Neuronal stem cell (in vitro differentiated cells): ENCODE measurements at regions not wholly inside any gene's neighbourhood (a gene's known extent, or its start where the extent isn't known, plus 50 kb on each side); places are given as distances from the start of the nearest gene placed in this dataset.

Experiments
- DNase-seq: peaks from one replicate; pipeline ENCODE4 v3.0.0-alpha.2; 2013; ENCODE audit warnings: low spot score
- H2AFZ ChIP-seq: one replicate; pipeline ENCODE4 v1.6.1; 2013; ENCODE audit warnings: mild to moderate bottlenecking, low read length, inconsistent platforms
- H2AK5ac ChIP-seq: 2 replicates; pipeline ENCODE4 v1.6.1; 2013; ENCODE audit warnings: low read depth, mild to moderate bottlenecking, inconsistent platforms, low read length, moderate library complexity, mixed read lengths
- H2BK120ac ChIP-seq: 2 replicates; pipeline ENCODE4 v1.6.1; 2013; ENCODE audit warnings: low read depth, mild to moderate bottlenecking, inconsistent platforms, low read length, moderate library complexity, mixed read lengths
- H2BK12ac ChIP-seq: one replicate; pipeline ENCODE4 v1.6.1; 2013; ENCODE audit warnings: low read length, inconsistent platforms
- H2BK15ac ChIP-seq: 2 replicates; pipeline ENCODE4 v1.6.1; 2013; ENCODE audit warnings: mild to moderate bottlenecking, low read length, inconsistent platforms, mixed read lengths
- H2BK5ac ChIP-seq: one replicate; pipeline ENCODE4 v1.6.1; 2013; ENCODE audit warnings: inconsistent platforms, mild to moderate bottlenecking, low read length, moderate library complexity
- H3K14ac ChIP-seq: one replicate; pipeline ENCODE4 v1.6.1; 2013; ENCODE audit warnings: low read length, inconsistent platforms
- H3K18ac ChIP-seq: 2 replicates; pipeline ENCODE4 v1.6.1; 2013; ENCODE audit warnings: low read length, inconsistent platforms
- H3K23ac ChIP-seq: 2 replicates; pipeline ENCODE4 v1.6.1; 2013; ENCODE audit warnings: low read depth, mild to moderate bottlenecking, mixed read lengths, low read length, inconsistent platforms; ENCODE audit not compliant: poor library complexity
- H3K27ac ChIP-seq: replicated peaks from 3 replicates; pipeline ENCODE4 v1.5.1; 2013; ENCODE audit warnings: low read length, inconsistent platforms
- H3K27me3 ChIP-seq, 3 experiments: 2 replicates each; pipeline ENCODE4 v1.6.1; 2013; ENCODE audit warnings: low read length in 3 of 3, mild to moderate bottlenecking in 2 of 3, inconsistent platforms in 1 of 3, low read depth in 1 of 3, mixed read lengths in 1 of 3, moderate library complexity in 1 of 3; ENCODE audit not compliant: control insufficient read depth in 3 of 3, insufficient read depth in 3 of 3
- H3K36me3 ChIP-seq, 2 donors: replicated peaks in 1 of 2; 2 replicates each; pipeline ENCODE4 v1.6.1; 2013; ENCODE audit warnings: low read length in 2 of 2; ENCODE audit not compliant: control insufficient read depth in 2 of 2, insufficient read depth in 2 of 2
- H3K4ac ChIP-seq: 2 replicates; pipeline ENCODE4 v1.6.1; 2013; ENCODE audit warnings: inconsistent platforms, mild to moderate bottlenecking, low read length, moderate library complexity
- H3K4me1 ChIP-seq, 2 donors: 1 replicate in 1 of 2; 2 replicates in 1 of 2; pipeline ENCODE4 v1.6.1; 2013; ENCODE audit warnings: low read length in 2 of 2, low read depth in 1 of 2; ENCODE audit not compliant: control insufficient read depth in 2 of 2, insufficient read depth in 1 of 2
- H3K4me2 ChIP-seq: one replicate; pipeline ENCODE4 v1.6.1; 2013; ENCODE audit warnings: mild to moderate bottlenecking, low read length, inconsistent platforms; ENCODE audit not compliant: insufficient read depth, poor library complexity, severe bottlenecking
- H3K4me3 ChIP-seq, 2 donors: 2 replicates each; pipeline ENCODE4 v1.5.1; 2013; ENCODE audit warnings: low read length in 2 of 2, mild to moderate bottlenecking in 2 of 2, inconsistent platforms in 1 of 2, moderate library complexity in 1 of 2
- H3K79me1 ChIP-seq: one replicate; pipeline ENCODE4 v1.6.1; 2013; ENCODE audit warnings: low read depth, mild to moderate bottlenecking, inconsistent platforms, low read length, moderate library complexity
- H3K9ac ChIP-seq: one replicate; pipeline ENCODE4 v1.6.1; 2013; ENCODE audit warnings: mild to moderate bottlenecking, low read depth, low read length, inconsistent platforms; ENCODE audit not compliant: poor library complexity
- H3K9me3 ChIP-seq, 2 donors: replicated peaks in 1 of 2; 2 replicates each; pipeline versions ENCODE3 to v1.6.1; 2013; ENCODE audit warnings: low read length in 2 of 2, mild to moderate bottlenecking in 2 of 2, inconsistent platforms in 1 of 2, low read depth in 1 of 2, mixed read lengths in 1 of 2, moderate library complexity in 1 of 2; ENCODE audit not compliant: control insufficient read depth in 2 of 2, insufficient read depth in 1 of 2
- H4K8ac ChIP-seq: one replicate; pipeline ENCODE4 v1.6.1; 2013; ENCODE audit warnings: low read depth, mild to moderate bottlenecking, inconsistent platforms, low read length, moderate library complexity
- H4K91ac ChIP-seq: one replicate; pipeline ENCODE4 v1.6.1; 2013; ENCODE audit warnings: low read length, low read depth, mild to moderate bottlenecking, inconsistent platforms; ENCODE audit not compliant: poor library complexity
- WGBS, 2 donors: extraction: QIAGEN DNeasy Blood & Tissue Kit; methylation state at CpG; one replicate each; pipeline ENCODE4 v1.1.7; 2013; ENCODE audit warnings: missing lambda C conversion rate in 2 of 2, mixed read lengths in 1 of 2; ENCODE audit not compliant: insufficient read length in 2 of 2, insufficient replicate concordance in 1 of 2; ENCODE audit errors: extremely low coverage in 2 of 2; 5-methylcytosine and 5-hydroxymethylcytosine counted together

DNA sequence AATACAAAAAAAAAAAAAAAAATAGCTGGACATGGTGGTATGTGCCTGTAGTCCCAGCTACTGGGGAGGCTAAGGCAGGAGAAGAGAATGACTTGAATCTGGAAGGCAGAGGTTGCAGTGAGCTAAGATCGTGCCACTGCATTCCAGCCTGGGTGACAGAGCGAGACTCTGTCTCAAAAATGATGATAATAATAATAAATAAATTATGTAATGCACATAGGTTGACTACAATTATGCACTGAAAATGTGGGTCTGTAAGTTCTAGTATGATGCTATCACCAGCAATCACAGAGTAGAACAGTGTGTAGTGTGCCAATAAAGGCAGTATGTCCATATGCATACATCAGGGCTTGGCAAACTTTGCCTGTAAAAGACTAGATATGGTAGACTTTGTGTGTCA, 55.6 kb upstream of the MYCN start:
- no CpG with 5 or more reads among the region's 2 CpGs for WGBS, 2 donors
- DNase-seq, result no peak
- H4K8ac ChIP-seq, result no peak overlapping the region
- H3K27me3 ChIP-seq, result no peaks in the 10 kb centered on the region
- no peak overlapping the region for H2BK12ac ChIP-seq
- no peak overlapping the region for H3K4me3 ChIP-seq
- H3K4me2 ChIP-seq, result no peak overlapping the region
- H2BK15ac ChIP-seq, result no peak overlapping the region
- H3K36me3 ChIP-seq, result no peaks in the 10 kb centered on the region
- no peak overlapping the region for H4K91ac ChIP-seq
- H3K9ac ChIP-seq, result no peak overlapping the region
- H3K27ac ChIP-seq, result no peak overlapping the region
- H3K4me1 ChIP-seq, result peaks cover 0 to 10% of the 10 kb centered on the region in 2 donors
- no peak overlapping the region for H3K18ac ChIP-seq
- H2BK120ac ChIP-seq, result no peak overlapping the region
- H2BK5ac ChIP-seq, result no peak overlapping the region
- H3K9me3 ChIP-seq, result no peaks in the 10 kb centered on the region
- H3K79me1 ChIP-seq, result no peaks in the 10 kb centered on the region
- no peak overlapping the region for H2AK5ac ChIP-seq
- H3K23ac ChIP-seq, result no peak overlapping the region
- no peak overlapping the region for H3K14ac ChIP-seq
- no peak overlapping the region for H2AFZ ChIP-seq
- no peak overlapping the region for H3K4ac ChIP-seq

DNA sequence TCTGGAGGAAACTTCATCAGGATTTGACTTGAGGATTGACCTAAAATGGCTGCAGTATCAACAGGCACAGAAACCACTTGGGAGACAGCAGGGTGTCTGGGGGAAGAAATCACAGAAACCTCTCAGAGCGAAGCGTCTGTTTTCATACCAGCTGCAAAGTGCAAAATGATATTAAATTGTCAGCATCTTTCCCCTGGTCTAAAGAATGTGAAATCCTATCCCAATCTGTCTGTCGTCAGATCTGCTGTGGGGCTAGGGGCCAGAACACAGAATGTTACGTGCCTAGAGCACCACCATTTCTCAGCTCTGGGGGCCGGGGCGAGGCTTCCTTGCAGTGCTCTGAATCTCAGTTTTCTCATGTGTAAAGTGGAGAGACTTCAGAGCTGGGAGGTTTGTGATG, 54.1 kb upstream of the MYCN start:
- H3K79me1 ChIP-seq, result no peaks in the 10 kb centered on the region
- H2BK15ac ChIP-seq, result no peak overlapping the region
- DNase-seq, result no peak
- H2BK5ac ChIP-seq, result no peak overlapping the region
- H3K27me3 ChIP-seq, result no peaks in the 10 kb centered on the region
- WGBS, 2 donors, result no CpG with 5 or more reads among the region's 6 CpGs
- H3K4me2 ChIP-seq, result no peak overlapping the region
- no peak overlapping the region for H4K91ac ChIP-seq
- no peak overlapping the region for H2AFZ ChIP-seq
- H3K4me1 ChIP-seq, result peaks cover 5 to 14% of the 10 kb centered on the region in 2 donors
- H3K27ac ChIP-seq, result no peak overlapping the region
- peak overlapping the region; percentile 42 for H3K18ac ChIP-seq
- H3K4me3 ChIP-seq, result no peak overlapping the region
- no peak overlapping the region for H3K9ac ChIP-seq
- H2BK12ac ChIP-seq, result no peak overlapping the region
- H3K36me3 ChIP-seq, result no peaks in the 10 kb centered on the region
- H3K4ac ChIP-seq, result no peak overlapping the region
- no peak overlapping the region for H2AK5ac ChIP-seq
- no peak overlapping the region for H2BK120ac ChIP-seq
- H3K9me3 ChIP-seq, result no peaks in the 10 kb centered on the region
- no peak overlapping the region for H4K8ac ChIP-seq
- no peak overlapping the region for H3K23ac ChIP-seq
- no peak overlapping the region for H3K14ac ChIP-seq

DNA sequence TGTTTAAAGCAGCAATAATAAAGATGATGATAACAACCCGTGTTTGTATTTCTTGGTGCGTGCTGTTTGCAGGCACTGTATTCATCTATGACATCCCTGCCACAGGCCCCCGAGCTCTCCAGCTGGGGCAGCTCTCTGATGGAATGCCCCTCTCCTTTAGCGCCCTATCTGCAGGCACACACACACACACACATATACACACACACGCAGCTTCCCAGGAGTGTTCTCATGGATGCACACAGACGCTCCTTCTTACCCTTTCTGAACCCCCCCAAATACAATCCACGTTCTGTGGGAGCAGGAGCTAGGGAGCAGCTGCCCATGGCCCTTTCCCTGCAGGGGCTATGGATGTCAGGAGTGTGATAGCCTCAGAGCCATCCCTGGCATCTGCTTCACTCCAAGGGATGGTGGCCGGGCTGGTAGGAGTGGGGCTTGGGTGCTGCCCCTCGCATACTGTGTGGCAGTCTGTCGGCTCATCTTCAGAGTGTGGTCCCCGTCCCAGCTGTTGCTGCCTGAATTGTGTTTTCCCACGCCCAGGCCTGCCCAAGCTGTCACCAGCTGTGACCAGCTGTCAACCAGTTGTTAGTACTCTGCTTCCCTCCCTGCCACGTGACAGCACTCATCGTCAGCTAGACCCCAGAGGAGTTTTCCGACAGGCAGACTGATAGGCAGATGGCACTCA, 50.8 kb upstream of the MYCN start:
- Histone ChIP-seq H2BK12ac (peak overlapping the region; percentile 61), H3K4me3 (no peak overlapping the region), H2BK15ac (peak overlapping the region; percentile 59), H3K27ac (no peak overlapping the region), H2AFZ (peak overlapping the region; percentile 27), H3K79me1 (no peaks in the 10 kb centered on the region), H3K18ac (peak overlapping the region; percentile 90), H3K14ac (no peak overlapping the region), H3K36me3 (no peaks in the 10 kb centered on the region), H4K8ac (no peak overlapping the region), H2BK5ac (no peak overlapping the region), H3K4me2 (no peak overlapping the region), H3K27me3 (no peaks in the 10 kb centered on the region), H3K4ac (no peak overlapping the region), H2AK5ac (peak overlapping the region; percentile 97), H3K23ac (peak overlapping the region; percentile 51), H3K9ac (peak overlapping the region; percentile 2), H3K4me1 (peaks cover 10 to 25% of the 10 kb centered on the region in 2 donors), H2BK120ac (no peak overlapping the region), H3K9me3 (no peaks in the 10 kb centered on the region), H4K91ac (peak overlapping the region; percentile 73)
- no peak for DNase-seq
- WGBS, 2 donors, result no CpG with 5 or more reads among the region's 15 CpGs

DNA sequence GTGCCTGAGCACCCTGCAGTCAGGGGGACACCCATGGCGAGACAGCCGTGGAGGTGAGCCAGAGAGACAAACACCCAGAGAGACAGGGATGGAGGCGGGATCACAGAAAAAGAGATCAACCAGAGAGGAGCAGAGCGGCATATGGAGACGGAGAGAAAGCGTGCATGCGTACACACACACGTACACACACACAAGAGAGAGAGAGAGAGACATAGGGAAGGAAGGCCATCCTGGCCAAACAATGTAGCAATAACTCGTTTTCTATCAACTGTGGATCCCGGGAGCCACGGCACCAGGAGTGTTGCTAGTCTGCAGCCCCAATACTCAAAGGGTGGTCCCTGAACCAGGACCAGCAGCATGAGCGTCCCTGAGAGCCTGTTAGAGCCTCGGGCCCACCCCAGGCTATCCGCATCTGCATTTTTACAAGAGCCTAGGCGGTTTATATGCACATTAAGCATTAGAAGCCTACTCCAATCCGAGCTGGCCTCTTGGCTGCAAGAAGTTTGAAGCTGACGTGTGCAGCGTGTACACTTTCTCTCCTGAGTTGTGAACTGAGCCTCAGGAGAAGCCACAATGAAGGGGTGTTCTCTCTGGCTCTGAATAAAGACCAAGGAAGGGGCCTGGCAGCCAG, 50.1 kb upstream of the MYCN start:
- Histone ChIP-seq H2BK5ac (no peak overlapping the region), H2BK120ac (no peak overlapping the region), H3K23ac (no peak overlapping the region), H3K9ac (no peak overlapping the region), H3K4me1 (peaks cover 10 to 25% of the 10 kb centered on the region in 2 donors), H3K18ac (peak overlapping the region; percentile 90), H2AFZ (peak overlapping the region; percentile 27), H2AK5ac (peak overlapping the region; percentile 97), H3K79me1 (no peaks in the 10 kb centered on the region), H3K27me3 (no peaks in the 10 kb centered on the region), H3K14ac (no peak overlapping the region), H3K9me3 (no peaks in the 10 kb centered on the region), H4K91ac (peak overlapping the region; percentile 60), H3K36me3 (no peaks in the 10 kb centered on the region), H3K4ac (no peak overlapping the region), H3K4me3 (no peak overlapping the region), H3K27ac (no peak overlapping the region), H4K8ac (peak overlapping the region; percentile 45), H3K4me2 (no peak overlapping the region), H2BK12ac (peak overlapping the region; percentile 65), H2BK15ac (peak overlapping the region; percentile 59)
- no peak for DNase-seq
- WGBS, 2 donors, result no CpG with 5 or more reads among the region's 18 CpGs
